NCI-H1048 (cell line): ENCODE measurements at regions not wholly inside any gene's neighbourhood (a gene's known extent, or its start where the extent isn't known, plus 50 kb on each side); places are given as distances from the start of the nearest gene placed in this dataset.
A peak's percentile ranks its signal among the peaks of the same experiment; 100 is the strongest.
"Not testable (repeated sequence)": the region's sequence is repeated elsewhere in the genome, so short reads cannot be mapped to it uniquely, and the experiment has no call there.

Experiments
- DNase-seq: peaks from one replicate; lab custom pipeline; 2025; lab: John Stamatoyannopoulos, UW

GRCh38 chr1:105398909-105399308 lies 1649.2 kb downstream of the AMY1C start:
- no peak for DNase-seq

GRCh38 chr1:105399716-105400115 lies 1650.0 kb downstream of the AMY1C start:
- no peak for DNase-seq

- DNase-seq: no peak
These were observed 1640.2 kb upstream of the PRMT6 start for GRCh38 chr1:105416261-105416660.

- DNase-seq: no peak
These were observed 1637.4 kb upstream of the PRMT6 start for GRCh38 chr1:105419030-105419429.

- DNase-seq: no peak
These were observed 1628.9 kb upstream of the PRMT6 start for GRCh38 chr1:105427543-105427942.

DNA sequence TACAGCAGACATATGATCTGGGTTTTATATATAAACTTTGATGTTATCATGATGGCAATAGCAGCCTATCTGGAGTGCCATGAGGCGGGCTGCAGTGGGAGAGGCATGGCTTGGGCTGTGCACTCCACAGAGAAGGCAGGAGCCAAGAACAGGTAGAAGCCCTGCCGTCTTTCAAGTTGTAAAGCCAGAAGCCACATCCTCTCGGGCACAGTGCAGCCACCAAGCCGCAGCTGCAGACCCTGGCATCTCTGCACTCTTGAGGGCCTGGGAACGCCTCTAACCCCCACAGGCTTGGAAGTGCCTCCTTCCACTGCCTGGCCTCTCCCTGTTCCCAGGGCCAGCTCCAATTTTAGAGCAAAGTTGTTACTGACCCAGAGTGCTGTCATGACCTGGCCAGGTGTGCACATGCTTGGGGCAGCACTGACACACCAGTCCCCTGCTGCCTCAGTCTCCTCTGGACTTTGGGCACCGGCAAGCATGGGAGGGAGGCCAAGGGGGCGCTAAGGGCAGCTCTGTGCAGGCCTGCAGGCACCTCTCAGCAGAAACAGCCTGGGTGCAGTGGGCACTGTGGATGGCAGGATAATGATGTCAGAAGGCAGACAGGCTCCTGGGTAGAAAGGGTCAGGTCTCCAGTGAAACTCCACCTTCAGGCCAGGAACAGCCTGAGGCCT lies 1619.8 kb upstream of the PRMT6 start:
- DNase-seq: no peak

GRCh38 chr1:105437847-105438246 lies 1618.6 kb upstream of the PRMT6 start:
- no peak for DNase-seq

DNA sequence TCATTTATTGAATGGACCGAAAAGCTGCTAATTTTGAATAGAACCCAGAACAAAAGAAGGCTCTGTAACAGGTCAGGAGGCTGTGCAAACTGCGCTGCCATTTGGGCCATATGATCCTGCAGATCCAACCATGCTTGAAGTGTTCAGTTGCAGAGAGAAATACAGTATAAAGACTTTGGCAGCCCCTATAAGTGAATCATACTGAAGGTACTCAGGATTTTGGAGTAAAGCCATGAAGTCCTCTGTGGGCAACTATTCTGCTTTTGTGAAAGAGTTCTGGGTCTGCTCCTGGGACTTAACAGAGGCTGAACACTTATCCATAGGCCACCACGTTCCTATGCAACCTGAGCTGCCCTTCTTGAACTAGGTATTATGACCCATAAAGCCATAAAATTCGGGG lies 1613.6 kb upstream of the PRMT6 start:
- no peak for DNase-seq

GRCh38 chr1:105459759-105460158 lies 1596.7 kb upstream of the PRMT6 start:
- DNase-seq: no peak

- no peak for DNase-seq
These were observed 1594.2 kb upstream of the PRMT6 start for GRCh38 chr1:105462308-105462707.

- no peak for DNase-seq
These were observed 1588.9 kb upstream of the PRMT6 start for GRCh38 chr1:105467549-105467948.

- DNase-seq: not testable (repeated sequence)
These were observed 1585.9 kb upstream of the PRMT6 start for GRCh38 chr1:105470541-105470940.

DNA sequence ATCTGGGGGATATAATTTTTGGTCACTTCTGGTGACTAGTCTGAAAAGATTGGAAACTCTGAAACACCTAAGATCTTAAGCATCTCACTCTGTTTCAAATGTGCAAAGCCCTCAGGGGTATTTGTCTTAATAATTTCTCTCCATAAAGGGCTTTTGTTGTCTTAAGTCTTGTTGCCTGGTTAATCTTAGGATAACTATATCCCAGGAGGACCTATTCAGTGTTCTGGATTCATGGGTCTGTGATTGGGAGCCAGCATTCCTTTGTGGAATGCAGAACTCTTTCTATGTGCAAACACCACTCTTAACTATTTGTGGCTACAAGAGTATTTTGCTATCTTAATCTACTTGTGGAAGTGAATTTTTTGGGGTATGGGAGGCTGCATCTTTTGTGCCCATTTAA lies 1573.0 kb upstream of the PRMT6 start:
- no peak for DNase-seq

DNA sequence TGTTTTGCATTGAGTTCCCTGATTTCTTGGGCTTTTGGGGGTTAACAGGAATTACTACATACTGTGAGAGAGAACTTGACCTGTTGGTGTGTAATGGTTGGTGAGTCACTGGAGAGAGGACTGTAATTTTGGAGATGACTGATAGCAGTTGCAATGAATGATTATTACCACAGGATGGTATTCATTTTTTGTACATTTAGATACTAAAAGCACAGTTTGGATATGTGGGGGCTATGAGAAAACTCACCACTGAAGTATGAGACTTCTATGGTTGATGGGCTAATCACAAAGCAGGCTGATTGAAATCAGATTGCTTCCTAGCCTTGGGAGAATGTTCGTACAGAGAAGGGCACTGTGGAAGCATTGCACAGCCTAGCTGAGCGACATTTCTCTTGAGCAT lies 1571.3 kb upstream of the PRMT6 start:
- no peak for DNase-seq

- DNase-seq: no peak
These were observed 1563.6 kb upstream of the PRMT6 start for GRCh38 chr1:105492921-105493320.

GRCh38 chr1:105516068-105516467 lies 1540.4 kb upstream of the PRMT6 start:
- no peak for DNase-seq

DNA sequence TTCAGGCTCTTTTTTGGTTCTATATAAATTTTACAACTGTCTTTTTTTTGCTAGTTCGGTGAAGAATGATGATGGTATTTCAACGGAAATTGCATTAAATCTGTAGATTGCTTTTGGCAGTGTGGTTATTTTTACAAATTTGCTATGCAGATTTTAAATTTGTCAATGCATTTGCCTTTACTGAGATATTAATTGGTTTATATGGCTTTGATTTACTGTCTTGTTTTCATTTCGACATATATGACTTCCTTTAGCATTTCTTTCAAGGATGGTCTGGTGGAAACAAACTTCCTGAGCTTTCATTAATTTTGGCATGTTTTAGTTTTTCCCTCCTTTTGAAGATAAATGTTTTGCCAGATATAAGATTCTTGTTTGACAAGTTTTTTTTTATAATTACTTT lies 1522.5 kb upstream of the PRMT6 start:
- DNase-seq: no peak

GRCh38 chr1:105544475-105544874 lies 1512.0 kb upstream of the PRMT6 start:
- no peak for DNase-seq

GRCh38 chr1:105556266-105556665 lies 1500.2 kb upstream of the PRMT6 start:
- no peak for DNase-seq

- no peak for DNase-seq
These were observed 1498.5 kb upstream of the PRMT6 start for GRCh38 chr1:105558023-105558422.

DNA sequence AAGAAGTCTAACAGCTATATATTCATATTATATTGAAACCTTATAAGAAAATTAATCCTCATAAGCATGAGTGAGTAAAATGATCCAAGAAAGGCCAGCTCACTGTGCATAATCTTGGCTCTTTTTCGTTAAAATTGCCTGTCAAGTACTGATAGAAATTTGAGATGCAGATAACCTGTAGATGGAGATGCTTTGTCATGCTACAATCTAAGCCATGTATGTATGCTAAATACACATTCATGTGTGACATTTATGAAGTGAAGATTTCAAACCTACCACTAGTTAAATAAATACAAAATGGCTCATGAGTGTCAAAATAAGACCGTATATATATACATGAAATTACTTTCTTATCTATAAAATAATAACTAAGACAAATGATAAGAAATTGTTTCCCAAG lies 1491.5 kb upstream of the PRMT6 start:
- no peak for DNase-seq

DNA sequence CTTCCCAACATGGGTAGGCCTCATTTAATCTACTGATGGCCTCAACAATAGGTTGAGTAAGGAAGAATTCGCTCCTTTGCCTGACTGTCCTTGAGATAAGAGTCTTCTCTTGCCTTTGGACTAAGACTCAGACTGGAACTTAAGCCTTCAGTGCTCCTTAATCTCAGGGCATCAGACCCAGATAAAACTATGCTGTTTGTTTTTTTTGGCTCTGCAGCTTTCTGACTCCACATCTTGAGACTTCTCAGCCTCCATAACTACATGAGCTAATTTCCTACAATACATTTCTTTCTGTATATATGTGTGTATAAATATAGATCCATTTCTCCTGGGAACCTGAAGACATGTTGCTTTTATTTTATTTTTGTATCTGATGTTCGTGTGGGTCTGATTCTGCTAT lies 1470.7 kb upstream of the PRMT6 start:
- DNase-seq: no peak

GRCh38 chr1:105591681-105592080 lies 1464.8 kb upstream of the PRMT6 start:
- DNase-seq: no peak

- peak; percentile 1 for DNase-seq
These were observed 1447.8 kb upstream of the PRMT6 start for GRCh38 chr1:105608713-105609112.
